ENCODE measurements at regions not wholly inside any gene's neighbourhood (a gene's known extent, or its start where the extent isn't known, plus 50 kb on each side); places are given as distances from the start of the nearest gene placed in this dataset.

DNA sequence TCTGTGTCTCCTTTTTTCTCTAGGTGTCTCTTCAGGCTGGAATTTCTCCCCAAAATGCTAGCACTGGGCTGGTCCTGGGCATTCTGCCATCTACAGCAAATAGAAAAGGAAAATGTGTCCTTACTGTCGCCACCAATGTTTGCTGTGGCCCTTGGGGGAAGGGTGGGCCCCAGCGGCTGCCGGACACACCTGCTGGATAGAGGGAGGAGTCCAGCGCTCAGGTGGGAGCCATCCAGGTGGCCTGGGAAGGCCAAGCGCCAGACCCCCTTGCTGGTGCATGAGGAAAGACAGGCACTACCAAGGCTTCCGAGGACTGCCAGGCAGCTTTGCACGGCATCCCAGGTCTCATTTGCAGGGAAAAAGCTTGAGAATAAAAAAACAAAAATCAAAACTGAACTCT lies 147.7 kb upstream of the GATA6 start:
- peaks cover 65% of the 10 kb centered on the region for H3K4me1 ChIP-seq (ENCODE audit: insufficient read depth, low read length)
- ATAC-seq (no peak), FAIRE-seq (no peak), DNase-seq (ENCODE audit: low spot score) (peak; percentile 69)
- CTCF ChIA-PET (ENCODE audit: low intra/inter-chr PET ratio, low total read pairs) = no interaction called here
- in situ Hi-C loops (cut with HindIII; ENCODE audit: extremely low pct_ligation_motif_present, low pct_unique_long_range_greater_than_20kb) = no loop called here
- no peaks in the 10 kb centered on the region for H3K36me3 ChIP-seq (replicated peaks in 1 of 2; ENCODE audit: control insufficient read depth in 1 of 2, insufficient read depth in 2 of 2, low read length in 2 of 2)
- no peaks in the 10 kb centered on the region for H3K79me2 ChIP-seq (ENCODE audit: insufficient read depth, low read length)
- 6% methylated on average over 7 of the region's 7 CpGs for WGBS (ENCODE audit: low lambda C conversion rate)
- no peak overlapping the region for H2AFZ ChIP-seq (ENCODE audit: low read length)
- POLR2A ChIA-PET = interaction anchor here (2.4 kb wide), 1 partner anchor 41 kb away, joined by 7 read pairs; no protein-coding TSS in a partner anchor
- intact Hi-C loops (cut with micrococcal nuclease; ENCODE audit: unreplicated experiment) = loop anchor here (2.0 to 10.0 kb wide), 2 partner anchors 17 to 153 kb away; no protein-coding TSS in a partner anchor
- no peak overlapping the region for H3K27ac ChIP-seq (ENCODE audit: extremely low read length, insufficient read depth, low read length)
- no peaks in the 10 kb centered on the region for H3K27me3 ChIP-seq (ENCODE audit: control insufficient read depth in 1 of 2, insufficient read depth in 2 of 2, low read length in 2 of 2)
- no peak overlapping the region for H3K9ac ChIP-seq (ENCODE audit: insufficient read depth, low read depth, low read length)
- no peaks in the 10 kb centered on the region for H3K9me3 ChIP-seq (ENCODE audit: low read length)
- BruUV-seq (replicated peaks) = no TSS peak
- peak overlapping the region in 1 of 3 experiments; percentile 64; a peak in 1 of 6 replicates for H3K4me3 ChIP-seq (replicated peaks in 1 of 3; ENCODE audit: insufficient read depth in 1 of 3, low read depth in 2 of 3, low read length in 3 of 3)
- peak overlapping the region; percentile 94 for H3K4me2 ChIP-seq (ENCODE audit: low read depth, low read length)
- no peaks in the 10 kb centered on the region for H4K20me1 ChIP-seq (ENCODE audit: insufficient read depth, low read length)
- TF ChIP-seq MYNN (CRISPR knock-in tag; IDR thresholded peaks at IDR 0.05; ENCODE audit: low read depth) (no peak), PHF21A (CRISPR knock-in tag; IDR thresholded peaks at IDR 0.05) (peak; percentile 32), ZNF563 (CRISPR knock-in tag; IDR thresholded peaks at IDR 0.05) (no peak), REL (CRISPR knock-in tag; conservative IDR thresholded peaks at IDR 0.05) (no peak), SP2 (CRISPR knock-in tag; IDR thresholded peaks at IDR 0.05) (no peak), ZBTB21 (CRISPR knock-in tag; IDR thresholded peaks at IDR 0.05) (no peak), RXRA (CRISPR knock-in tag; IDR thresholded peaks at IDR 0.05) (0 out of 2 replicates have a peak, but pooled peaks have one; percentile 19), SALL1 (CRISPR knock-in tag; IDR thresholded peaks at IDR 0.05) (0 out of 2 replicates have a peak, but pooled peaks have one; percentile 11), NCOA1 (CRISPR knock-in tag; IDR thresholded peaks at IDR 0.05) (no peak)
- TF ChIP-seq, protein P1, sequence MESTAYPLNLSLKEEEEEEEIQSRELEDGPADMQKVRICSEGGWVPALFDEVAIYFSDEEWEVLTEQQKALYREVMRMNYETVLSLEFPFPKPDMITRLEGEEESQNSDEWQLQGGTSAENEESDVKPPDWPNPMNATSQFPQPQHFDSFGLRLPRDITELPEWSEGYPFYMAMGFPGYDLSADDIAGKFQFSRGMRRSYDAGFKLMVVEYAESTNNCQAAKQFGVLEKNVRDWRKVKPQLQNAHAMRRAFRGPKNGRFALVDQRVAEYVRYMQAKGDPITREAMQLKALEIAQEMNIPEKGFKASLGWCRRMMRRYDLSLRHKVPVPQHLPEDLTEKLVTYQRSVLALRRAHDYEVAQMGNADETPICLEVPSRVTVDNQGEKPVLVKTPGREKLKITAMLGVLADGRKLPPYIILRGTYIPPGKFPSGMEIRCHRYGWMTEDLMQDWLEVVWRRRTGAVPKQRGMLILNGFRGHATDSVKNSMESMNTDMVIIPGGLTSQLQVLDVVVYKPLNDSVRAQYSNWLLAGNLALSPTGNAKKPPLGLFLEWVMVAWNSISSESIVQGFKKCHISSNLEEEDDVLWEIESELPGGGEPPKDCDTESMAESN (CRISPR knock-in tag; conservative IDR thresholded peaks at IDR 0.05) = no peak
- TF ChIP-seq, protein P2, sequence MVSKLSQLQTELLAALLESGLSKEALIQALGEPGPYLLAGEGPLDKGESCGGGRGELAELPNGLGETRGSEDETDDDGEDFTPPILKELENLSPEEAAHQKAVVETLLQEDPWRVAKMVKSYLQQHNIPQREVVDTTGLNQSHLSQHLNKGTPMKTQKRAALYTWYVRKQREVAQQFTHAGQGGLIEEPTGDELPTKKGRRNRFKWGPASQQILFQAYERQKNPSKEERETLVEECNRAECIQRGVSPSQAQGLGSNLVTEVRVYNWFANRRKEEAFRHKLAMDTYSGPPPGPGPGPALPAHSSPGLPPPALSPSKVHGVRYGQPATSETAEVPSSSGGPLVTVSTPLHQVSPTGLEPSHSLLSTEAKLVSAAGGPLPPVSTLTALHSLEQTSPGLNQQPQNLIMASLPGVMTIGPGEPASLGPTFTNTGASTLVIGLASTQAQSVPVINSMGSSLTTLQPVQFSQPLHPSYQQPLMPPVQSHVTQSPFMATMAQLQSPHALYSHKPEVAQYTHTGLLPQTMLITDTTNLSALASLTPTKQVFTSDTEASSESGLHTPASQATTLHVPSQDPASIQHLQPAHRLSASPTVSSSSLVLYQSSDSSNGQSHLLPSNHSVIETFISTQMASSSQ (IDR thresholded peaks at IDR 0.05; ENCODE audit: low read depth) = no peak
- TF ChIP-seq, protein P2 (CRISPR knock-in tag; IDR thresholded peaks at IDR 0.05; ENCODE audit: borderline replicate concordance) = 0 out of 2 replicates have a peak, but pooled peaks have one; percentile 34
- TF ChIP-seq, protein P3, sequence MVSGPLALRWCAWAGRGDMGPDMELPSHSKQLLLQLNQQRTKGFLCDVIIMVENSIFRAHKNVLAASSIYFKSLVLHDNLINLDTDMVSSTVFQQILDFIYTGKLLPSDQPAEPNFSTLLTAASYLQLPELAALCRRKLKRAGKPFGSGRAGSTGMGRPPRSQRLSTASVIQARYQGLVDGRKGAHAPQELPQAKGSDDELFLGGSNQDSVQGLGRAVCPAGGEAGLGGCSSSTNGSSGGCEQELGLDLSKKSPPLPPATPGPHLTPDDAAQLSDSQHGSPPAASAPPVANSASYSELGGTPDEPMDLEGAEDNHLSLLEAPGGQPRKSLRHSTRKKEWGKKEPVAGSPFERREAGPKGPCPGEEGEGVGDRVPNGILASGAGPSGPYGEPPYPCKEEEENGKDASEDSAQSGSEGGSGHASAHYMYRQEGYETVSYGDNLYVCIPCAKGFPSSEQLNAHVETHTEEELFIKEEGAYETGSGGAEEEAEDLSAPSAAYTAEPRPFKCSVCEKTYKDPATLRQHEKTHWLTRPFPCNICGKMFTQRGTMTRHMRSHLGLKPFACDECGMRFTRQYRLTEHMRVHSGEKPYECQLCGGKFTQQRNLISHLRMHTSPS (CRISPR knock-in tag; IDR thresholded peaks at IDR 0.05; ENCODE audit: low read depth) = peak; percentile 66; the same call in 1 of the 2 replicates
- TF ChIP-seq, protein P4, sequence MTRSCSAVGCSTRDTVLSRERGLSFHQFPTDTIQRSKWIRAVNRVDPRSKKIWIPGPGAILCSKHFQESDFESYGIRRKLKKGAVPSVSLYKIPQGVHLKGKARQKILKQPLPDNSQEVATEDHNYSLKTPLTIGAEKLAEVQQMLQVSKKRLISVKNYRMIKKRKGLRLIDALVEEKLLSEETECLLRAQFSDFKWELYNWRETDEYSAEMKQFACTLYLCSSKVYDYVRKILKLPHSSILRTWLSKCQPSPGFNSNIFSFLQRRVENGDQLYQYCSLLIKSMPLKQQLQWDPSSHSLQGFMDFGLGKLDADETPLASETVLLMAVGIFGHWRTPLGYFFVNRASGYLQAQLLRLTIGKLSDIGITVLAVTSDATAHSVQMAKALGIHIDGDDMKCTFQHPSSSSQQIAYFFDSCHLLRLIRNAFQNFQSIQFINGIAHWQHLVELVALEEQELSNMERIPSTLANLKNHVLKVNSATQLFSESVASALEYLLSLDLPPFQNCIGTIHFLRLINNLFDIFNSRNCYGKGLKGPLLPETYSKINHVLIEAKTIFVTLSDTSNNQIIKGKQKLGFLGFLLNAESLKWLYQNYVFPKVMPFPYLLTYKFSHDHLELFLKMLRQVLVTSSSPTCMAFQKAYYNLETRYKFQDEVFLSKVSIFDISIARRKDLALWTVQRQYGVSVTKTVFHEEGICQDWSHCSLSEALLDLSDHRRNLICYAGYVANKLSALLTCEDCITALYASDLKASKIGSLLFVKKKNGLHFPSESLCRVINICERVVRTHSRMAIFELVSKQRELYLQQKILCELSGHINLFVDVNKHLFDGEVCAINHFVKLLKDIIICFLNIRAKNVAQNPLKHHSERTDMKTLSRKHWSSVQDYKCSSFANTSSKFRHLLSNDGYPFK (CRISPR knock-in tag; IDR thresholded peaks at IDR 0.05; ENCODE audit: borderline replicate concordance) = no peak
